ENCODE measurements at regions not wholly inside any gene's neighbourhood (a gene's known extent, or its start where the extent isn't known, plus 50 kb on each side); places are given as distances from the start of the nearest gene placed in this dataset.

- CTCF ChIA-PET = interaction anchor here (1.3 kb wide), 1 partner anchor 8 kb away, joined by 3 read pairs; no protein-coding TSS in a partner anchor
- DNase-seq (ENCODE audit: extremely low spot score) = no peak
- TF ChIP-seq CTCF (IDR thresholded peaks at IDR 0.05; ENCODE audit: control extremely low read depth, extremely low read depth, low read depth, missing control alignments) = no peak
- POLR2A ChIA-PET = no interaction called here
Observed at GRCh38 chr3:7915356-7915755, 586.3 kb upstream of the LMCD1 start.

DNA sequence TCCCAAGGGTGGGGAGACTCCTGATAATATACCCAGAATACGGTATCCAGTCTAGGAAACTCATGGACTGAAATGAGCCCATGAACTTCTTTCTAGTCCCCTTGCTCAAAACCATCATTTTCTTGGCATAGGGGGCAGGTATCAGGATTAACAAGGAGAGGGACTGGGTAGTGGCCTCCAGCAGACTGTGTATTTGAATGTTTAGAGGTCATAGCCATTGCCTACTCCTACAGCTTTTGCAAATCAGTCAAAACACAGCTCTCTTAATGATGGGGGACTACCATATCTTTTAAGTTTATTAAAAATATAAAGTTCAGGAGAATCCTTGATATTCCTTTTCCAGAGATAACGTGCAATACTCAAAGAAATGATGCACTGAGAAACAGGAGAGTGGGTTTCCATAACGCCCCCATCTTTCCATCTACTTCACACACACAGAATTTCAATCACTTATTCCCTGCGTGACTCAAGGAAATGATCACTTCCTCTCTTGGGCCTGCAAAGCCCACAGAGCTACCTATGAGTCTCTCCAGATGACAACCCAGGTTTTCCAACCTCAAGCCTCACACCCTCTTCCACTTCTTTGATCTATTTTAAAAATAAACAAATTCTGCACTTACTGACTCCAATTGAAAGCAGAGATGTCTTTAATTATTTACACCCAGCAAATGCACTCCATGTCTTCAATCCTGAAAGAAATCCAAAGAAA lies 584.0 kb upstream of the LMCD1 start:
- no peak for DNase-seq (ENCODE audit: extremely low spot score)
- POLR2A ChIA-PET = no interaction called here
- TF ChIP-seq CTCF (IDR thresholded peaks at IDR 0.05; ENCODE audit: control extremely low read depth, extremely low read depth, low read depth, missing control alignments) = no peak

GRCh38 chr3:7920211-7920610 lies 581.4 kb upstream of the LMCD1 start:
- POLR2A ChIA-PET = no interaction called here
- CTCF ChIA-PET = no interaction called here

More for the DNA sequence above, 584.0 kb upstream of the LMCD1 start:
- CTCF ChIA-PET = no interaction called here

DNA sequence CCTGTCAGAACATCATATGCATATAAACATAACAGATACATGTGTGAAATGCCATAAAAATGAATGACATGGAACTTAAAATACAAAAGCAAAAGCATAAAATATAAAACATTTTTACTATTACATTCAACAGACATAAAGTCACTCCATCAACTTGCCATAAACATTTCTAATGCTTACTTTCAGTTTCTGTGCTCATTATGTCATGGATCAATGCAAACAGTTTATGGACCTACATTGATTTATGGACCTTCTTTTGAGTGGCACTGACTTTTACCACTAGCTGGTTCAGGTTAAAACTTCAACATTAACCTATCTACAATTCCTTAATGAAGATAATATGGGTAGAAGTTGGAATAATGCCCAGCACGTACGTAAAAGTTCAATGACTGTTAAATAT lies 577.4 kb upstream of the LMCD1 start:
- ChIA-PET POLR2A (no interaction called here), CTCF (interaction anchor here (1.0 kb wide), 1 partner anchor 49 kb away, joined by 3 read pairs; no protein-coding TSS in a partner anchor)
- TF ChIP-seq CTCF (IDR thresholded peaks at IDR 0.05; ENCODE audit: control extremely low read depth, extremely low read depth, low read depth, missing control alignments) = no peak
- no peak for DNase-seq (ENCODE audit: extremely low spot score)

More at GRCh38 chr3:7920211-7920610, 581.4 kb upstream of the LMCD1 start:
- TF ChIP-seq CTCF (IDR thresholded peaks at IDR 0.05; ENCODE audit: control extremely low read depth, extremely low read depth, low read depth, missing control alignments) = no peak
- DNase-seq (ENCODE audit: extremely low spot score) = no peak

- POLR2A ChIA-PET = no interaction called here
- TF ChIP-seq CTCF (IDR thresholded peaks at IDR 0.05; ENCODE audit: control extremely low read depth, extremely low read depth, low read depth, missing control alignments) = no peak
- no peak for DNase-seq (ENCODE audit: extremely low spot score)
- CTCF ChIA-PET = no interaction called here
Observed at GRCh38 chr3:7927015-7927414, 574.6 kb upstream of the LMCD1 start.

- DNase-seq (ENCODE audit: extremely low spot score) = no peak
Observed at GRCh38 chr3:7927864-7928263, 573.8 kb upstream of the LMCD1 start.

More at GRCh38 chr3:7927864-7928263, 573.8 kb upstream of the LMCD1 start:
- TF ChIP-seq CTCF (IDR thresholded peaks at IDR 0.05; ENCODE audit: control extremely low read depth, extremely low read depth, low read depth, missing control alignments) = no peak
- CTCF ChIA-PET = no interaction called here
- POLR2A ChIA-PET = no interaction called here

Measured in GM10248 (cell line).